GM23338 (cell line): ENCODE measurements at regions not wholly inside any gene's neighbourhood (a gene's known extent, or its start where the extent isn't known, plus 50 kb on each side); places are given as distances from the start of the nearest gene placed in this dataset.

Experiments used
- ATAC-seq: fragments of 200-7000 bp; cut with Tn5 transposase; 3 replicates; pipeline ENCODE4 v1.9.1; 2020
- DNase-seq: peaks from one replicate; pipeline ENCODE4 v3.0.0-alpha.2; 2015; ENCODE audit warnings: low spot score
- H2AFZ ChIP-seq: fragments of 200-600 bp; sonication (generic); 2 replicates; pipeline ENCODE4 v1.8.0; 2016; ENCODE audit warnings: antibody characterized with exemption, mild to moderate bottlenecking, moderate library complexity
- H3F3A ChIP-seq: fragments of 200-600 bp; sonication (generic); replicated peaks from 2 replicates; pipeline ENCODE4 v1.8.0; 2017; ENCODE audit warnings: antibody characterized with exemption, mixed run types, low read depth
- H3K27ac ChIP-seq: fragments of 200-600 bp; sonication (generic); 2 replicates; pipeline ENCODE4 v1.6.1; 2016; ENCODE audit warnings: low read depth
- H3K27me3 ChIP-seq: fragments of 200-600 bp; sonication (generic); 2 replicates; pipeline ENCODE4 v1.8.0; 2016; ENCODE audit warnings: mild to moderate bottlenecking, mixed run types, moderate library complexity; ENCODE audit not compliant: insufficient read depth
- H3K36me3 ChIP-seq: fragments of 200-600 bp; sonication (generic); 2 replicates; pipeline ENCODE4 v1.8.0; 2016; ENCODE audit warnings: mild to moderate bottlenecking; ENCODE audit not compliant: insufficient read depth
- H3K4me1 ChIP-seq: fragments of 200-600 bp; sonication (generic); 2 replicates; pipeline ENCODE4 v1.8.0; 2016; ENCODE audit warnings: mild to moderate bottlenecking, moderate library complexity; ENCODE audit not compliant: insufficient read depth
- H3K4me2 ChIP-seq: fragments of 200-600 bp; sonication (generic); 2 replicates; pipeline ENCODE4 v1.7.1; 2017; ENCODE audit warnings: mixed run types
- H3K4me3 ChIP-seq: fragments of 200-600 bp; sonication (generic); 2 replicates; pipeline ENCODE4 v1.6.1; 2016; ENCODE audit warnings: mixed run types
- H3K79me2 ChIP-seq: fragments of 200-600 bp; sonication (generic); replicated peaks from 2 replicates; pipeline ENCODE4 v1.8.0; 2017; ENCODE audit warnings: mild to moderate bottlenecking; ENCODE audit not compliant: insufficient read depth
- H3K9me2 ChIP-seq: fragments of 200-600 bp; sonication (generic); 2 replicates; pipeline ENCODE4 v1.8.0; 2017; ENCODE audit not compliant: insufficient read depth
- H4K20me1 ChIP-seq: fragments of 200-600 bp; sonication (generic); replicated peaks from 2 replicates; pipeline ENCODE4 v1.8.0; 2017; ENCODE audit warnings: mild to moderate bottlenecking; ENCODE audit not compliant: insufficient read depth
- H3K27ac Mint-ChIP-seq: 2 replicates; pipeline ENCODE4 v1.8.0; 2020; ENCODE audit warnings: inconsistent platforms, mild to moderate bottlenecking, moderate library complexity, mixed read lengths
- H3K27me3 Mint-ChIP-seq: 3 replicates; pipeline ENCODE4 v1.8.0; 2022; ENCODE audit warnings: low read depth, mild to moderate bottlenecking, moderate library complexity, mixed read lengths, inconsistent platforms; ENCODE audit not compliant: insufficient read depth, poor library complexity
- H3K36me3 Mint-ChIP-seq: 3 replicates; pipeline ENCODE4 v1.8.0; 2021; ENCODE audit warnings: low read depth, mild to moderate bottlenecking, inconsistent platforms, moderate library complexity, mixed read lengths
- H3K4me1 Mint-ChIP-seq: 3 replicates; pipeline ENCODE4 v1.8.0; 2020; ENCODE audit warnings: mild to moderate bottlenecking, inconsistent platforms, mixed read lengths
- H3K4me3 Mint-ChIP-seq: 3 replicates; pipeline ENCODE4 v1.8.0; 2021; ENCODE audit warnings: moderate library complexity, mild to moderate bottlenecking, inconsistent platforms, mixed read lengths
- H3K9me3 Mint-ChIP-seq: 3 replicates; pipeline ENCODE4 v1.8.0; 2020; ENCODE audit warnings: moderate library complexity, mild to moderate bottlenecking, inconsistent platforms, mixed read lengths
- CREB1 ChIP-seq: fragments of 250-450 bp; sonication (Bioruptor Pico); IDR thresholded peaks from 2 replicates; pipeline ENCODE4 v1.5.0; 2020; ENCODE audit warnings: low read depth, mild to moderate bottlenecking, moderate library complexity
- EZH2phosphoT487 ChIP-seq: fragments of 200-600 bp; sonication (generic); IDR thresholded peaks from one replicate; pipeline ENCODE4 v1.8.1; 2018; ENCODE audit warnings: antibody characterized with exemption; ENCODE audit not compliant: unreplicated experiment
- JUNB ChIP-seq: IDR thresholded peaks from one replicate; pipeline ENCODE4 v1.6.1; 2016; ENCODE audit warnings: antibody characterized with exemption; ENCODE audit not compliant: unreplicated experiment
- NANOG ChIP-seq: IDR thresholded peaks from 2 replicates; pipeline ENCODE4 v1.6.1; 2016; ENCODE audit warnings: antibody characterized with exemption, borderline replicate concordance
- POLR2AphosphoS5 ChIP-seq: IDR thresholded peaks from 2 replicates; pipeline ENCODE4 v1.6.1; 2016; ENCODE audit warnings: antibody characterized with exemption, low read depth
- ZNF114 ChIP-seq: fragments of 250-450 bp; sonication (Bioruptor Pico); IDR thresholded peaks from 2 replicates; pipeline ENCODE4 v1.5.0; 2020; ENCODE audit warnings: mild to moderate bottlenecking, moderate library complexity
- ZNF331 ChIP-seq: fragments of 250-450 bp; sonication (Bioruptor Pico); IDR thresholded peaks from 2 replicates; pipeline ENCODE4 v1.5.0; 2020; ENCODE audit warnings: low read depth, mild to moderate bottlenecking, moderate library complexity
- ZNF462 ChIP-seq: fragments of 250-450 bp; sonication (Bioruptor Pico); IDR thresholded peaks from 2 replicates; pipeline ENCODE4 v1.5.0; 2020; ENCODE audit warnings: mild to moderate bottlenecking, moderate library complexity
- TF ChIP-seq, protein P1 (sequence below), 2 experiments: fragments of 200-600 bp in 1 of 2; sonication (generic) in 1 of 2; conservative IDR thresholded peaks; 2 replicates each; pipeline versions ENCODE4 v1.5.1 to v1.6.1; 2016 to 2017; ENCODE audit warnings: antibody characterized with exemption in 2 of 2, low read depth in 2 of 2, mild to moderate bottlenecking in 2 of 2, moderate library complexity in 1 of 2

DNA sequence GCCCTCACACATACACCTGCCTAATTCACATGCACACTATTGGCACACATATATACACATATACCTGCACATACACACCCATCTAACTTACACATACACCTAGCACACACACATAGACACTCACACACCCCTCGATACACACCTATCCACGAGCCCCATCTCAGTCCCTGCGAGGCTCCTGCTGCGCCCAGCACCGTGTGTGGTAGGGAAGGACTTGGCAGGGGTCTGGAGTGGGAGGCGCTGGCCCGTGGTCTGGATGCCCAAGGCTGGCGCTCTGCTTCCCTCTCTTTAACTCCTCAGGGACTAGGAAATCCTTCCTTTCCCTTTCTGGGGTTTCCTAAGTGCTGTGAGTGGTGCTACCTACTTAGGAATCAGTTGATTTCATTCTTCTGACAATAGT is 202.7 kb downstream of the UQCRFS1 start:
- no peaks in the 10 kb centered on the region for H3K27me3 ChIP-seq
- H3K4me1 Mint-ChIP-seq: peaks cover 13% of the 10 kb centered on the region
- no peak overlapping the region for H3K4me3 ChIP-seq
- H3K36me3 Mint-ChIP-seq: no peaks in the 10 kb centered on the region
- H3K9me3 Mint-ChIP-seq: no peaks in the 10 kb centered on the region
- no peaks in the 10 kb centered on the region for H3K9me2 ChIP-seq
- no peak overlapping the region for H3K27ac Mint-ChIP-seq
- no peaks in the 10 kb centered on the region for H4K20me1 ChIP-seq
- H3K27me3 Mint-ChIP-seq: peaks cover 6% of the 10 kb centered on the region
- TF ChIP-seq CREB1 (CRISPR knock-in tag) (no peak), ZNF114 (CRISPR knock-in tag) (no peak), ZNF462 (CRISPR knock-in tag) (no peak), NANOG (no peak), POLR2AphosphoS5 (no peak), JUNB (no peak), ZNF331 (CRISPR knock-in tag) (no peak), EZH2phosphoT487 (no peak)
- TF ChIP-seq, protein P1, sequence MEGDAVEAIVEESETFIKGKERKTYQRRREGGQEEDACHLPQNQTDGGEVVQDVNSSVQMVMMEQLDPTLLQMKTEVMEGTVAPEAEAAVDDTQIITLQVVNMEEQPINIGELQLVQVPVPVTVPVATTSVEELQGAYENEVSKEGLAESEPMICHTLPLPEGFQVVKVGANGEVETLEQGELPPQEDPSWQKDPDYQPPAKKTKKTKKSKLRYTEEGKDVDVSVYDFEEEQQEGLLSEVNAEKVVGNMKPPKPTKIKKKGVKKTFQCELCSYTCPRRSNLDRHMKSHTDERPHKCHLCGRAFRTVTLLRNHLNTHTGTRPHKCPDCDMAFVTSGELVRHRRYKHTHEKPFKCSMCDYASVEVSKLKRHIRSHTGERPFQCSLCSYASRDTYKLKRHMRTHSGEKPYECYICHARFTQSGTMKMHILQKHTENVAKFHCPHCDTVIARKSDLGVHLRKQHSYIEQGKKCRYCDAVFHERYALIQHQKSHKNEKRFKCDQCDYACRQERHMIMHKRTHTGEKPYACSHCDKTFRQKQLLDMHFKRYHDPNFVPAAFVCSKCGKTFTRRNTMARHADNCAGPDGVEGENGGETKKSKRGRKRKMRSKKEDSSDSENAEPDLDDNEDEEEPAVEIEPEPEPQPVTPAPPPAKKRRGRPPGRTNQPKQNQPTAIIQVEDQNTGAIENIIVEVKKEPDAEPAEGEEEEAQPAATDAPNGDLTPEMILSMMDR (conservative IDR thresholded peaks at IDR 0.05; ENCODE audit: low read depth in 2 of 2): no peak
- no peaks in the 10 kb centered on the region for H3K4me1 ChIP-seq
- no peak overlapping the region for H3K27ac ChIP-seq
- H3K4me2 ChIP-seq: no peak overlapping the region
- H3K36me3 ChIP-seq: no peaks in the 10 kb centered on the region
- H3F3A ChIP-seq: no peaks in the 10 kb centered on the region
- H3K4me3 Mint-ChIP-seq: no peak overlapping the region
- no peak overlapping the region for H2AFZ ChIP-seq
- no peak for ATAC-seq
- H3K79me2 ChIP-seq: no peaks in the 10 kb centered on the region
- DNase-seq: no peak
